WTC11 (cell line): ENCODE measurements at regions not wholly inside any gene's neighbourhood (a gene's known extent, or its start where the extent isn't known, plus 50 kb on each side); places are given as distances from the start of the nearest gene placed in this dataset.

Experiments
- ATAC-seq: fragments of 200-7000 bp; cut with Tn5 transposase; 2 replicates; pipeline ENCODE4 v1.10.0; 2021; ENCODE audit warnings: mild to moderate bottlenecking, moderate library complexity
- CTCF ChIA-PET: fragments of 300-600 bp; sonication (Branson Sonifier 250); formaldehyde crosslinking; loops from one replicate; lab custom pipeline; 2021; ENCODE audit warnings: antibody characterized with exemption; lab: Charles Lee
- POLR2A ChIA-PET: fragments of 350-600 bp; sonication (Branson Sonifier 250); formaldehyde crosslinking; loops from one replicate; lab custom pipeline; 2021; ENCODE audit warnings: antibody characterized with exemption; lab: Charles Lee
- DNase-seq: peaks from one replicate; pipeline ENCODE4 v3.0.0; 2021; ENCODE audit warnings: low spot score
- H3K27ac Mint-ChIP-seq: 2 replicates; pipeline ENCODE4 v1.8.0; 2021; ENCODE audit warnings: mixed read lengths
- H3K27me3 Mint-ChIP-seq: 2 replicates; pipeline ENCODE4 v1.8.0; 2021; ENCODE audit warnings: low read depth, mild to moderate bottlenecking, moderate library complexity, mixed read lengths
- H3K36me3 Mint-ChIP-seq: 2 replicates; pipeline ENCODE4 v1.8.0; 2021; ENCODE audit warnings: mixed read lengths
- H3K4me1 Mint-ChIP-seq: 2 replicates; pipeline ENCODE4 v1.8.0; 2022; ENCODE audit warnings: mixed read lengths
- H3K4me3 Mint-ChIP-seq: 2 replicates; pipeline ENCODE4 v1.8.0; 2021; ENCODE audit warnings: mild to moderate bottlenecking, moderate library complexity, mixed read lengths
- H3K9me3 Mint-ChIP-seq: 2 replicates; pipeline ENCODE4 v1.8.0; 2021; ENCODE audit warnings: mixed read lengths
- CREM ChIP-seq: sonication (generic); formaldehyde crosslinking; IDR thresholded peaks from 2 replicates; pipeline ENCODE4 v1.8.1; 2022; ENCODE audit warnings: mild to moderate bottlenecking, missing genetic modification reagents, moderate library complexity
- FOXP1 ChIP-seq: sonication (generic); formaldehyde crosslinking; IDR thresholded peaks from 2 replicates; pipeline ENCODE4 v1.8.0; 2022; ENCODE audit warnings: missing genetic modification reagents, mild to moderate bottlenecking, moderate library complexity, borderline replicate concordance
- NFE2L1 ChIP-seq: sonication (generic); formaldehyde crosslinking; IDR thresholded peaks from 2 replicates; pipeline ENCODE4 v1.8.1; 2023; ENCODE audit warnings: missing genetic modification reagents
- SOX15 ChIP-seq: fragments of 250-450 bp; sonication (Bioruptor Pico); IDR thresholded peaks from 2 replicates; pipeline ENCODE4 v1.9.0; 2021; ENCODE audit warnings: mild to moderate bottlenecking
- ZNF232 ChIP-seq: sonication (generic); formaldehyde crosslinking; IDR thresholded peaks from 2 replicates; pipeline ENCODE4 v1.8.0; 2022; ENCODE audit warnings: mild to moderate bottlenecking, missing genetic modification reagents
- ZNF396 ChIP-seq: fragments of 250-450 bp; sonication (Bioruptor Pico); IDR thresholded peaks from 2 replicates; pipeline ENCODE4 v1.8.0; 2021; ENCODE audit warnings: mild to moderate bottlenecking, moderate library complexity, borderline replicate concordance
- ZNF423 ChIP-seq: fragments of 250-450 bp; sonication (Bioruptor Pico); IDR thresholded peaks from 2 replicates; pipeline ENCODE4 v2.1.2; 2022; ENCODE audit warnings: mild to moderate bottlenecking, moderate library complexity
- TF ChIP-seq, protein P1 (sequence below): sonication (generic); formaldehyde crosslinking; IDR thresholded peaks from 2 replicates; pipeline ENCODE4 v1.8.1; 2023; ENCODE audit warnings: mild to moderate bottlenecking, moderate library complexity, missing genetic modification reagents
- TF ChIP-seq, protein P2 (sequence below): fragments of 250-450 bp; sonication (Bioruptor Pico); IDR thresholded peaks from 2 replicates; pipeline ENCODE4 v1.9.0; 2021; ENCODE audit warnings: mild to moderate bottlenecking, borderline replicate concordance
- TF ChIP-seq, protein P3 (sequence below): sonication (generic); formaldehyde crosslinking; IDR thresholded peaks from 2 replicates; pipeline ENCODE4 v1.8.1; 2022; ENCODE audit warnings: low read depth, missing genetic modification reagents, borderline replicate concordance
- TF ChIP-seq, protein P4 (sequence below): sonication (generic); formaldehyde crosslinking; IDR thresholded peaks from 2 replicates; pipeline ENCODE4 v1.8.0; 2022; ENCODE audit warnings: mild to moderate bottlenecking, missing genetic modification reagents
- TF ChIP-seq, protein P5 (sequence below): sonication (generic); formaldehyde crosslinking; conservative IDR thresholded peaks from 2 replicates; pipeline ENCODE4 v1.8.1; 2022; ENCODE audit warnings: mild to moderate bottlenecking, missing genetic modification reagents
- TF ChIP-seq, protein P6 (sequence below): sonication (generic); formaldehyde crosslinking; IDR thresholded peaks from 2 replicates; pipeline ENCODE4 v1.8.0; 2022; ENCODE audit warnings: mild to moderate bottlenecking, missing genetic modification reagents
- TF ChIP-seq, protein P7 (sequence below): sonication (generic); formaldehyde crosslinking; IDR thresholded peaks from 2 replicates; pipeline ENCODE4 v1.8.1; 2022; ENCODE audit warnings: mild to moderate bottlenecking, missing genetic modification reagents, moderate library complexity, borderline replicate concordance
- TF ChIP-seq, protein P8 (sequence below): sonication (generic); formaldehyde crosslinking; conservative IDR thresholded peaks from 2 replicates; pipeline ENCODE4 v1.8.1; 2023; ENCODE audit warnings: mild to moderate bottlenecking, low read depth, missing genetic modification reagents, moderate library complexity
- TF ChIP-seq, protein P9 (sequence below): sonication (generic); formaldehyde crosslinking; IDR thresholded peaks from 2 replicates; pipeline ENCODE4 v1.8.1; 2022; ENCODE audit warnings: low read depth, mild to moderate bottlenecking, moderate library complexity, missing genetic modification reagents, borderline replicate concordance

DNA sequence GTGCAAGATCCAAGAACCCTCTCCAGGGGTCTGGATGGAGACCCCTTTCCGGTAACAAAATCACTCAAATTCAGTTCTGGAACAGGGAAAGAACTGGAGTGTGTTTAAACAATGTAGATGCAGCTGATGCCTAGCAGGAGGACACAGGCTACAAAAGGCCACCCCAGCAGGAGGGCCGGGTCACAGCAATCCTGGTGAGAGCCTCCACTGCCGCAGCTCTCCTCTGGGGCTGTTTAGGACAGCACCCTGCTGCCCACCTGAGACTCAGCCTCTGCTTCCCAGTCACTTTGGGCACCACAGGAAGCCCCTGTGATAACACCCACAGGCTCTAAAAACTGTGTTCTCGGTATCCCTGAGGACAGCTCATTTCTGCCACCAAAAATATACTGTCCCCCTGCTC lies 318.7 kb upstream of the NBEA start (continued):
- TF ChIP-seq, protein P1, sequence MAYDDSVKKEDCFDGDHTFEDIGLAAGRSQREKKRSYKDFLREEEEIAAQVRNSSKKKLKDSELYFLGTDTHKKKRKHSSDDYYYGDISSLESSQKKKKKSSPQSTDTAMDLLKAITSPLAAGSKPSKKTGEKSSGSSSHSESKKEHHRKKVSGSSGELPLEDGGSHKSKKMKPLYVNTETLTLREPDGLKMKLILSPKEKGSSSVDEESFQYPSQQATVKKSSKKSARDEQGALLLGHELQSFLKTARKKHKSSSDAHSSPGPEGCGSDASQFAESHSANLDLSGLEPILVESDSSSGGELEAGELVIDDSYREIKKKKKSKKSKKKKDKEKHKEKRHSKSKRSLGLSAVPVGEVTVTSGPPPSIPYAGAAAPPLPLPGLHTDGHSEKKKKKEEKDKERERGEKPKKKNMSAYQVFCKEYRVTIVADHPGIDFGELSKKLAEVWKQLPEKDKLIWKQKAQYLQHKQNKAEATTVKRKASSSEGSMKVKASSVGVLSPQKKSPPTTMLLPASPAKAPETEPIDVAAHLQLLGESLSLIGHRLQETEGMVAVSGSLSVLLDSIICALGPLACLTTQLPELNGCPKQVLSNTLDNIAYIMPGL (CRISPR knock-in tag) = no peak
- TF ChIP-seq, protein P2, sequence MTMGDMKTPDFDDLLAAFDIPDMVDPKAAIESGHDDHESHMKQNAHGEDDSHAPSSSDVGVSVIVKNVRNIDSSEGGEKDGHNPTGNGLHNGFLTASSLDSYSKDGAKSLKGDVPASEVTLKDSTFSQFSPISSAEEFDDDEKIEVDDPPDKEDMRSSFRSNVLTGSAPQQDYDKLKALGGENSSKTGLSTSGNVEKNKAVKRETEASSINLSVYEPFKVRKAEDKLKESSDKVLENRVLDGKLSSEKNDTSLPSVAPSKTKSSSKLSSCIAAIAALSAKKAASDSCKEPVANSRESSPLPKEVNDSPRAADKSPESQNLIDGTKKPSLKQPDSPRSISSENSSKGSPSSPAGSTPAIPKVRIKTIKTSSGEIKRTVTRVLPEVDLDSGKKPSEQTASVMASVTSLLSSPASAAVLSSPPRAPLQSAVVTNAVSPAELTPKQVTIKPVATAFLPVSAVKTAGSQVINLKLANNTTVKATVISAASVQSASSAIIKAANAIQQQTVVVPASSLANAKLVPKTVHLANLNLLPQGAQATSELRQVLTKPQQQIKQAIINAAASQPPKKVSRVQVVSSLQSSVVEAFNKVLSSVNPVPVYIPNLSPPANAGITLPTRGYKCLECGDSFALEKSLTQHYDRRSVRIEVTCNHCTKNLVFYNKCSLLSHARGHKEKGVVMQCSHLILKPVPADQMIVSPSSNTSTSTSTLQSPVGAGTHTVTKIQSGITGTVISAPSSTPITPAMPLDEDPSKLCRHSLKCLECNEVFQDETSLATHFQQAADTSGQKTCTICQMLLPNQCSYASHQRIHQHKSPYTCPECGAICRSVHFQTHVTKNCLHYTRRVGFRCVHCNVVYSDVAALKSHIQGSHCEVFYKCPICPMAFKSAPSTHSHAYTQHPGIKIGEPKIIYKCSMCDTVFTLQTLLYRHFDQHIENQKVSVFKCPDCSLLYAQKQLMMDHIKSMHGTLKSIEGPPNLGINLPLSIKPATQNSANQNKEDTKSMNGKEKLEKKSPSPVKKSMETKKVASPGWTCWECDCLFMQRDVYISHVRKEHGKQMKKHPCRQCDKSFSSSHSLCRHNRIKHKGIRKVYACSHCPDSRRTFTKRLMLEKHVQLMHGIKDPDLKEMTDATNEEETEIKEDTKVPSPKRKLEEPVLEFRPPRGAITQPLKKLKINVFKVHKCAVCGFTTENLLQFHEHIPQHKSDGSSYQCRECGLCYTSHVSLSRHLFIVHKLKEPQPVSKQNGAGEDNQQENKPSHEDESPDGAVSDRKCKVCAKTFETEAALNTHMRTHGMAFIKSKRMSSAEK (CRISPR knock-in tag) = no peak
- TF ChIP-seq, all 79 proteins: peak for 1

DNA sequence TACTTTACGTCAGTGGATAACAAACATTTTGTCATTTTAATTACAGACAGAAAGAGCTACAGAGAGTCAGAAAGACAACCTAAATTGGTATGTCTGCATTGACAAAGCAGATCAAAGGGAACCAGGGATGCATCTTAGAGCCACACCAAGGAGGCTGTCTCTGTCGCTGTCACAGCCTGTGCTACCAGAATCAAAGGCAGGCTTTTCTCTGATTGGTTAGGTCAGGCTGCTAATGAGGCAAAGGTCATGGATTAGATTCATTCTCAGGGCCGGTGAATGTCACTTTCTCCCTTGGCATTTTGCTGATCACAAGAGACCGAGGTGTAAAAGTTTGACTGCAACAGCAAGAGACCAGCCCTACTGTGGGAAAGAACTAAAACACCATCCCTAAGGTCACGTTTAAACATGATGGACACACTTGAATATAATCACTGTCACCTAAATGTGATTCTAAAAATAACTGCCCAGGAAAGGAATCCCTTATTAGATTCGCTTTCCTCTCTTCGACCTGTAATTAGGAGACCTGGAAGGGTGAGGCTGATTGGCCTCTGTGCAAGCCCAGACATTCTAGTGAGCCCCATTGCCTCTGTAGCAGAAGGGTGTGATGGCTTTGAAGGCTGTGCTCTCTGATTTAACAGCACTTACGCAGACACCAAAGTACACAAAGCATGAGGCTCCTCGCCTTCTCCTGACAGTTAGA lies 314.4 kb upstream of the NBEA start:
- no peaks in the 10 kb centered on the region for H3K36me3 Mint-ChIP-seq
- DNase-seq = no peak
- peaks cover 10% of the 10 kb centered on the region for H3K9me3 Mint-ChIP-seq
- POLR2A ChIA-PET = no interaction called here
- H3K4me3 Mint-ChIP-seq = no peak overlapping the region
- H3K4me1 Mint-ChIP-seq = peaks cover 12% of the 10 kb centered on the region; the same call in 1 of the 2 replicates
- ATAC-seq = peak; percentile 62
- H3K27ac Mint-ChIP-seq = no peak overlapping the region
- CTCF ChIA-PET = no interaction called here
- no peaks in the 10 kb centered on the region for H3K27me3 Mint-ChIP-seq
- TF ChIP-seq, protein P3, sequence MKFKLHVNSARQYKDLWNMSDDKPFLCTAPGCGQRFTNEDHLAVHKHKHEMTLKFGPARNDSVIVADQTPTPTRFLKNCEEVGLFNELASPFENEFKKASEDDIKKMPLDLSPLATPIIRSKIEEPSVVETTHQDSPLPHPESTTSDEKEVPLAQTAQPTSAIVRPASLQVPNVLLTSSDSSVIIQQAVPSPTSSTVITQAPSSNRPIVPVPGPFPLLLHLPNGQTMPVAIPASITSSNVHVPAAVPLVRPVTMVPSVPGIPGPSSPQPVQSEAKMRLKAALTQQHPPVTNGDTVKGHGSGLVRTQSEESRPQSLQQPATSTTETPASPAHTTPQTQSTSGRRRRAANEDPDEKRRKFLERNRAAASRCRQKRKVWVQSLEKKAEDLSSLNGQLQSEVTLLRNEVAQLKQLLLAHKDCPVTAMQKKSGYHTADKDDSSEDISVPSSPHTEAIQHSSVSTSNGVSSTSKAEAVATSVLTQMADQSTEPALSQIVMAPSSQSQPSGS (CRISPR knock-in tag) = no peak
- TF ChIP-seq, protein P4, sequence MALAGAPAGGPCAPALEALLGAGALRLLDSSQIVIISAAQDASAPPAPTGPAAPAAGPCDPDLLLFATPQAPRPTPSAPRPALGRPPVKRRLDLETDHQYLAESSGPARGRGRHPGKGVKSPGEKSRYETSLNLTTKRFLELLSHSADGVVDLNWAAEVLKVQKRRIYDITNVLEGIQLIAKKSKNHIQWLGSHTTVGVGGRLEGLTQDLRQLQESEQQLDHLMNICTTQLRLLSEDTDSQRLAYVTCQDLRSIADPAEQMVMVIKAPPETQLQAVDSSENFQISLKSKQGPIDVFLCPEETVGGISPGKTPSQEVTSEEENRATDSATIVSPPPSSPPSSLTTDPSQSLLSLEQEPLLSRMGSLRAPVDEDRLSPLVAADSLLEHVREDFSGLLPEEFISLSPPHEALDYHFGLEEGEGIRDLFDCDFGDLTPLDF (CRISPR knock-in tag) = no peak
- TF ChIP-seq, protein P5, sequence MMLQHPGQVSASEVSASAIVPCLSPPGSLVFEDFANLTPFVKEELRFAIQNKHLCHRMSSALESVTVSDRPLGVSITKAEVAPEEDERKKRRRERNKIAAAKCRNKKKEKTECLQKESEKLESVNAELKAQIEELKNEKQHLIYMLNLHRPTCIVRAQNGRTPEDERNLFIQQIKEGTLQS (CRISPR knock-in tag) = no peak
- TF ChIP-seq, protein P6, sequence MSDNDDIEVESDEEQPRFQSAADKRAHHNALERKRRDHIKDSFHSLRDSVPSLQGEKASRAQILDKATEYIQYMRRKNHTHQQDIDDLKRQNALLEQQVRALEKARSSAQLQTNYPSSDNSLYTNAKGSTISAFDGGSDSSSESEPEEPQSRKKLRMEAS (CRISPR knock-in tag) = no peak
- TF ChIP-seq, protein P7, sequence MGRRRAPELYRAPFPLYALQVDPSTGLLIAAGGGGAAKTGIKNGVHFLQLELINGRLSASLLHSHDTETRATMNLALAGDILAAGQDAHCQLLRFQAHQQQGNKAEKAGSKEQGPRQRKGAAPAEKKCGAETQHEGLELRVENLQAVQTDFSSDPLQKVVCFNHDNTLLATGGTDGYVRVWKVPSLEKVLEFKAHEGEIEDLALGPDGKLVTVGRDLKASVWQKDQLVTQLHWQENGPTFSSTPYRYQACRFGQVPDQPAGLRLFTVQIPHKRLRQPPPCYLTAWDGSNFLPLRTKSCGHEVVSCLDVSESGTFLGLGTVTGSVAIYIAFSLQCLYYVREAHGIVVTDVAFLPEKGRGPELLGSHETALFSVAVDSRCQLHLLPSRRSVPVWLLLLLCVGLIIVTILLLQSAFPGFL (CRISPR knock-in tag) = no peak
- TF ChIP-seq NFE2L1 (CRISPR knock-in tag) (no peak), ZNF232 (no peak), ZNF396 (CRISPR knock-in tag) (no peak), CREM (no peak), FOXP1 (no peak), ZNF423 (CRISPR knock-in tag) (no peak), SOX15 (no peak)
- TF ChIP-seq, protein P8, sequence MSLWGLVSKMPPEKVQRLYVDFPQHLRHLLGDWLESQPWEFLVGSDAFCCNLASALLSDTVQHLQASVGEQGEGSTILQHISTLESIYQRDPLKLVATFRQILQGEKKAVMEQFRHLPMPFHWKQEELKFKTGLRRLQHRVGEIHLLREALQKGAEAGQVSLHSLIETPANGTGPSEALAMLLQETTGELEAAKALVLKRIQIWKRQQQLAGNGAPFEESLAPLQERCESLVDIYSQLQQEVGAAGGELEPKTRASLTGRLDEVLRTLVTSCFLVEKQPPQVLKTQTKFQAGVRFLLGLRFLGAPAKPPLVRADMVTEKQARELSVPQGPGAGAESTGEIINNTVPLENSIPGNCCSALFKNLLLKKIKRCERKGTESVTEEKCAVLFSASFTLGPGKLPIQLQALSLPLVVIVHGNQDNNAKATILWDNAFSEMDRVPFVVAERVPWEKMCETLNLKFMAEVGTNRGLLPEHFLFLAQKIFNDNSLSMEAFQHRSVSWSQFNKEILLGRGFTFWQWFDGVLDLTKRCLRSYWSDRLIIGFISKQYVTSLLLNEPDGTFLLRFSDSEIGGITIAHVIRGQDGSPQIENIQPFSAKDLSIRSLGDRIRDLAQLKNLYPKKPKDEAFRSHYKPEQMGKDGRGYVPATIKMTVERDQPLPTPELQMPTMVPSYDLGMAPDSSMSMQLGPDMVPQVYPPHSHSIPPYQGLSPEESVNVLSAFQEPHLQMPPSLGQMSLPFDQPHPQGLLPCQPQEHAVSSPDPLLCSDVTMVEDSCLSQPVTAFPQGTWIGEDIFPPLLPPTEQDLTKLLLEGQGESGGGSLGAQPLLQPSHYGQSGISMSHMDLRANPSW (CRISPR knock-in tag) = no peak
- TF ChIP-seq, protein P9, sequence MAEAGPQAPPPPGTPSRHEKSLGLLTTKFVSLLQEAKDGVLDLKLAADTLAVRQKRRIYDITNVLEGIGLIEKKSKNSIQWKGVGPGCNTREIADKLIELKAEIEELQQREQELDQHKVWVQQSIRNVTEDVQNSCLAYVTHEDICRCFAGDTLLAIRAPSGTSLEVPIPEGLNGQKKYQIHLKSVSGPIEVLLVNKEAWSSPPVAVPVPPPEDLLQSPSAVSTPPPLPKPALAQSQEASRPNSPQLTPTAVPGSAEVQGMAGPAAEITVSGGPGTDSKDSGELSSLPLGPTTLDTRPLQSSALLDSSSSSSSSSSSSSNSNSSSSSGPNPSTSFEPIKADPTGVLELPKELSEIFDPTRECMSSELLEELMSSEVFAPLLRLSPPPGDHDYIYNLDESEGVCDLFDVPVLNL (CRISPR knock-in tag) = no peak
